Coronary artery (tissue), 2 donors: ENCODE measurements at regions not wholly inside any gene's neighbourhood (a gene's known extent, or its start where the extent isn't known, plus 50 kb on each side); places are given as distances from the start of the nearest gene placed in this dataset.

Source experiments
- DNase-seq: peaks from one replicate; pipeline ENCODE4 v3.0.0-alpha.2; 2017; ENCODE audit warnings: low spot score
- H3K27ac ChIP-seq, 2 donors: fragments of 200-600 bp; sonication (generic); one replicate each; pipeline ENCODE4 v1.5.1; 2016 to 2019
- H3K4me3 ChIP-seq: fragments of 200-600 bp; sonication (generic); 2 replicates; pipeline ENCODE4 v1.5.1; 2016; ENCODE audit warnings: mild to moderate bottlenecking, moderate library complexity
- TF ChIP-seq, protein P1 (sequence below): fragments of 200-600 bp; sonication (generic); IDR thresholded peaks from one replicate; pipeline ENCODE4 v1.5.1; 2019; ENCODE audit warnings: antibody characterized with exemption

DNA sequence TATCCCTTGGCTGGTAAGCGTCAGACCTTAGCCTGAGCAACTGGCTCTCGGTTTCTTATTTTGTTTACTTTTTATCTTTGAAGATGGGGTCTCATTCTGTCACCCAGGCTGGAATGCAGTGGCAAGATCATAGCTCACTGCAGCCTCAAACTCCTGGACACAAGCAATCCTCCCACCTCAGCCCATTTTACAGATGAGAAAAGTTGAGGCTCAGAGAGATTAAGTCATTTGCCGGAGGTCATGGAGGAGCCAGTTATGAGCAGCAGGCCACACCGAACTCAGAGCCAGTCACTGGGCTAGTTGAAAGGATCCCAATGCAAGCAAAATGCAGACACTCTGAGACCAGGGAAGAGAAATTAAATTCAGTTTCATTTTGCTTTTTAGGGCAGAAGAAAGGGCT is 293.6 kb downstream of the SHQ1 start:
- H3K27ac ChIP-seq, result no peak overlapping the region
- TF ChIP-seq, protein P1, sequence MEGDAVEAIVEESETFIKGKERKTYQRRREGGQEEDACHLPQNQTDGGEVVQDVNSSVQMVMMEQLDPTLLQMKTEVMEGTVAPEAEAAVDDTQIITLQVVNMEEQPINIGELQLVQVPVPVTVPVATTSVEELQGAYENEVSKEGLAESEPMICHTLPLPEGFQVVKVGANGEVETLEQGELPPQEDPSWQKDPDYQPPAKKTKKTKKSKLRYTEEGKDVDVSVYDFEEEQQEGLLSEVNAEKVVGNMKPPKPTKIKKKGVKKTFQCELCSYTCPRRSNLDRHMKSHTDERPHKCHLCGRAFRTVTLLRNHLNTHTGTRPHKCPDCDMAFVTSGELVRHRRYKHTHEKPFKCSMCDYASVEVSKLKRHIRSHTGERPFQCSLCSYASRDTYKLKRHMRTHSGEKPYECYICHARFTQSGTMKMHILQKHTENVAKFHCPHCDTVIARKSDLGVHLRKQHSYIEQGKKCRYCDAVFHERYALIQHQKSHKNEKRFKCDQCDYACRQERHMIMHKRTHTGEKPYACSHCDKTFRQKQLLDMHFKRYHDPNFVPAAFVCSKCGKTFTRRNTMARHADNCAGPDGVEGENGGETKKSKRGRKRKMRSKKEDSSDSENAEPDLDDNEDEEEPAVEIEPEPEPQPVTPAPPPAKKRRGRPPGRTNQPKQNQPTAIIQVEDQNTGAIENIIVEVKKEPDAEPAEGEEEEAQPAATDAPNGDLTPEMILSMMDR, result no peak
- no peak for DNase-seq

DNA sequence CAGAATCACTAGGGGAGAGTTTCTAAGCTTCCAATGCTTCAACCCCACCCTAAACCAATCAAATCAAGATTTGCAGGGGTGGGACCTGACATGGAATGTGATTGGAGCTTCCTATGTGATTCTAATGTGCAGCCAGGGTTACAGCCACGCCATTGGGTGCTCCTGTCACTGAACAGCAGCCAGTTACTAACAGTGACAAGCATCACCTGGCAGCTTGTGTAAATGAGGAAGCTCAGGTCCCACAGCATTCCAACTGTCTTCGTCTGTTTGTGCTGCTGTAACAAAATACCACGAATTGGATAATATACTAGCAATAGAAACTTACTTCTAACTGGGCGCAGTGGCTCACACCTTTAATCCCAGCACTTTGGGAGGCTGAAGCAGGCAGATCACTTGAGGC is 294.9 kb downstream of the SHQ1 start:
- no peak overlapping the region for H3K4me3 ChIP-seq
- no peak for DNase-seq
- TF ChIP-seq, protein P1, result no peak
- H3K27ac ChIP-seq, result no peak overlapping the region

More for the DNA sequence above, 293.6 kb downstream of the SHQ1 start:
- H3K4me3 ChIP-seq, result no peak overlapping the region

DNA sequence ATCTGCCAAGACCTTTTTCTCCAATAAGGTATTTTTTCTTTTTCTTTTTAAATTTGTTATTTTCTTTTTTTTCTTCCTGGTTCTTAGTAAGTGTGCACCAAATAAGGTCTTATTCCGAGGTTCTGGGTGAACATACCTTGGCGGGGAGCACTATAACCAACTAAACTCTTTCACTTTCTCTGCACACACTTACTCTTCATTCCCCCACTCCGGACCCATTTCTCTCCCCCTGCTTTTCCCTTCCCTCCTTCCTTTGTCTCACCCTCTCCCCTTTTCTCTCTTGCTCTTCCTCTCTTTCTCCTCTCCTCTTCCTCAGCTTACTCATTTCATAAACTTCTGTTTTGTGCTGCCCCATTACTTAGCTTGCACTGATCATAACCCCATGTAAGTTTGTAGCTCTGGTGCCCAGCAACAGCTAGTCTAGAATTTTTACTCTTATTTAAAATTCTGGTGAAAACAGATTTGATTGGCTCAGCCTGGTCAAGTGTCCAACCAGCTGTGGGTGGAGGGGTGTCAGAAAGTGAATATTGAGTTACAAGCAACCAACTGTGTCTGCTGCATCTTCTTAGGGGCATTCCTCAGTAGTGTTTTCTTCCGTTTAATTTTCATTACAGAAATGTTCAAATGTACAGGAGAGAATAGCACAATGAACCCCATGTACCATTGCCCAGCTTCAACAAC is 297.5 kb downstream of the SHQ1 start:
- TF ChIP-seq, protein P1, result no peak
- Histone ChIP-seq H3K4me3 (no peak overlapping the region), H3K27ac (no peak overlapping the region)
- DNase-seq, result no peak

DNA sequence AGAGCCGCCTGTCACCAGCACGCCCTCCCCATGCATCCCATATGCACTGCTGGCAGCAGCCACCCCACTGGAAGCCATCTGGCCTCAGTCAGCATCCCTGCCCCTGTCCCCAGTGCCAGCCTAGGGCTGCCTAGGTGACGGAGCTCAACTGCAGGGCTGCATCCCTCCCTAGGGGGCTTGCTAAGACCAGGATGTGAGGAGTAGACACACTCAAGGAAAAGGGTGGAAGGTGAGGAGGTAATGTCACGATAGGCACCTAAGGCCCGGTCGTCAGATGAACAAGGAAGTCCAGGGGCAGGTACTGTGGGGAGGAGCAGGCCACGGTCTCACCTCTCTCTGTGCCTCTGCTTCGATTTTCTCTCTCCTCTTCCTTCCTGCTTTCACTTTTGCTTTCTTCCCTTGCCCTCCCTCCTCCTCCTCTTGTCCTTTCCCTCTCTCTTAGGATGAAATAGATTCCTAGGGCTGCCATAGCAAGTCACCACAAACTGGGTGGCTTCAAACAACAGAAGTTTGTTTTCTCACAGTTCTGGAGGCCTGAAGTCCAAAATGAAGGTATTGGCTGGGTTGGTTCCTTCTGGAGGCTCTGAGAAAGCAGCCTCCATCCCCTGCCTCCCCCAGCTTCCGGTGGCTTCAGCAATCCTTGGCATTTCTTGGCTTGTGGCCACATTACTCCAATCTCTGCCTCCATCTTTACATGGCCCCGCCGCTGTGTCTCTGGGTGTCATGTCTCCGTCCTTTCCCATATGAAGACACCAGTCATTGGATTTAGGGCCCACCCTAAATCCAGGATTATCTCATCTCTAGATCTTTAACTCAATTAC is 298.3 kb downstream of the SHQ1 start:
- DNase-seq, result no peak
- TF ChIP-seq, protein P1, result no peak
- no peak overlapping the region for H3K27ac ChIP-seq
- no peak overlapping the region for H3K4me3 ChIP-seq

DNA sequence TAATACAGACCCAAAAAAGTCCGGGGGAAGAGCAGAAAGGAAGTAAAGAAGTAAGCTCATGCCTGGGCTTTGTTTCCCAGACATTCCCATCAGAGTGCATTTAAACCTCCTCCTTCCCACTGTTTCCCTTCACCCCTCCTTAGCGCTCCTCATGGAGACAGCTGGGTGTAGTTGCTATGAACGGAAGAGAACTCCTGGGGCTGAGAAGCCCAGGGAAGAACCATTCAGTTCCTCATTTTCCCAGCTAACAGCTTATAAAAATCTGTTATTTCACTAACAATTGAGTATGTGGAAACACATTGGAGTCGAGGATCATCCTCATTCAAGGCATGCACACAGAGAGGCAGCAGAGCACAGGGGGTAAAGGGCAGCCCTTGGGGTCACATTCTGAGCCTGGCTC is 299.3 kb downstream of the SHQ1 start:
- no peak overlapping the region for H3K27ac ChIP-seq
- no peak for DNase-seq
- TF ChIP-seq, protein P1, result no peak
- H3K4me3 ChIP-seq, result no peak overlapping the region

DNA sequence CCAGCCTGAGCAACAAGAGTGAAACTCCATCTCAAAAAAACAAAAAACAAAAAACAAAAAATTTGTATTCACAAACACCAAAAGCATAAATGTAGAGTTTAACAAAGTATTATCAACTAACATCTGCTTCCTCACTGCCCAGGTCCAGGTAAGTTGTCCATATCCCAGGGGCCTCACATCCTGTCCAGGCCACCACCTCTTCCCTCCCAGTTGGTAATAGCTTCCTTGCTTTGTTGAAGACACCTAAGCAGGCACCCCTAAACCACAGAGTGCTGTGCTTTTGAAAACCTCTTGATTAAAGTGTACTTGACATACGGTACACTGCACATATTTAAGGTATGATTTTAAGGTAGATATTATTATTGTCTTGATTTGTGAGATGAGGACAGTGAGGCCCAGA is 299.8 kb downstream of the SHQ1 start:
- no peak for DNase-seq
- Histone ChIP-seq H3K27ac (no peak overlapping the region), H3K4me3 (no peak overlapping the region)
- TF ChIP-seq, protein P1, result no peak

DNA sequence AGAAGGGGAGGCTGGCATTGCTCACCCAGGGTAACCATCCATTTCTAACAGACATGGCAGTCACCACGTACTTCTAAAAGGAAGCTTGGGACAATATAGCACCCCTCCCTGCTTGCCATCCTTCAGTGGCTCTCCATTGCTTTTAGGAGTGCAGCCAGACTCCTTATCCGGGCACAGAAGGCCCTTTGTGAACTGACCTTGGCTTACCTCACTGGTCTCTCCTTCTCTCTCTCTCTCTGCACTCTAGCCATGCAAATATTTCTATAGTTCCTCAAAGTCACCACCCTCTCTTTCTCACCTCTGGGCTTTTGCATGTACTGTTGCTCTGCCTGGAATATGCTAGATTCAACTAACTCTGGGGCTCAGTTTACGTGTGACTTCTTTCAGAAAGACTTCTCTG is 301.1 kb downstream of the SHQ1 start:
- Histone ChIP-seq H3K27ac (no peak overlapping the region), H3K4me3 (no peak overlapping the region)
- TF ChIP-seq, protein P1, result no peak
- no peak for DNase-seq
